SKM-1 (cell line): ENCODE measurements at regions not wholly inside any gene's neighbourhood (a gene's known extent, or its start where the extent isn't known, plus 50 kb on each side); places are given as distances from the start of the nearest gene placed in this dataset.
A peak's percentile ranks its signal among the peaks of the same experiment; 100 is the strongest.
"Not testable (repeated sequence)": the region's sequence is repeated elsewhere in the genome, so short reads cannot be mapped to it uniquely, and the experiment has no call there.

Source experiments
- DNase-seq: peaks from one replicate; lab custom pipeline; 2025; ENCODE audit not compliant: unreplicated experiment; lab: John Stamatoyannopoulos, UW

- DNase-seq, result no peak
Measured at GRCh38 chr14:86780461-86780860, 1212.5 kb downstream of the GALC start.

DNA sequence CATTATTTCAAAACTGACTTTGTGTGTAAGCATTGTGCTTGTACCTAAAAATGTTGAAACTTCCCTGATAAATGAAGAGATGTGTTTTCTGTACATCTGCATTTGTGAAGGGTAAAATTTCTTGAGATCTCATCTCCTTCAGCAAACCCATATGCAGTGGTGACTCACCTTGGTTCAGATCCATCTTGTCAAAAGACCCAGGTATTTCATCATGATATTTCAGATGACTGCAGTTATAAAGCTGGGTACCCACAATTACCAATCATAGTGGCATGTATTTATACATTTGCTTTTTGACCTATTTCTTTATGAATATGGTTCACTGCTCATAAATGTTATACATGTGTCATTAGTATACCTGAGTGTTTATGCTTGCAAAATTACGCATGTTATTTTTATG lies 1213.6 kb downstream of the GALC start:
- DNase-seq, result no peak

GRCh38 chr14:86777963-86778602 lies 1214.9 kb downstream of the GALC start:
- no peak for DNase-seq

GRCh38 chr14:86775896-86776295 lies 1217.1 kb downstream of the GALC start:
- DNase-seq, result not testable (repeated sequence)

GRCh38 chr14:86774916-86775315 lies 1218.1 kb downstream of the GALC start:
- DNase-seq, result no peak

- DNase-seq, result no peak
Measured at GRCh38 chr14:86772075-86772474, 1220.9 kb downstream of the GALC start.

GRCh38 chr14:86770186-86770585 lies 1222.8 kb downstream of the GALC start:
- DNase-seq, result no peak

DNA sequence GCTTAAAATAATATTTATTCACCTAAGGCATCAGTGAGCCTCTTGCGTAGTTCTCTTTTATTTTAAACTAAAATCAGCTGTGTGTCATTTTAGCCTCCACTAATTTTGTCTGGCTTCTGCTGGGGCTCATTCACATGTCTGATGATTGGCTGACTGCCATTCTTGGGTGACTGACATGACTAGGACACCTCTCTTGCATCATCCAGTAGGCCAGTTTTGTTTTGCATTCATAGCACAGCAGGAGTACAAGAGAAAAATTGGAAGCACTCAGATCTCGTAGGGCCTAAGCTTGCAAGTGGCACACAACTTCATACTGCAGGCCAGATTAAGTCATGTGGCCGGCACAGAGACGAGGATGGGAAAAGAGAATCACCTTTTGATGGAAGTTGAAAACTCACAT lies 1226.5 kb downstream of the GALC start:
- no peak for DNase-seq

GRCh38 chr14:86761611-86762010 lies 1231.4 kb downstream of the GALC start:
- no peak for DNase-seq

DNA sequence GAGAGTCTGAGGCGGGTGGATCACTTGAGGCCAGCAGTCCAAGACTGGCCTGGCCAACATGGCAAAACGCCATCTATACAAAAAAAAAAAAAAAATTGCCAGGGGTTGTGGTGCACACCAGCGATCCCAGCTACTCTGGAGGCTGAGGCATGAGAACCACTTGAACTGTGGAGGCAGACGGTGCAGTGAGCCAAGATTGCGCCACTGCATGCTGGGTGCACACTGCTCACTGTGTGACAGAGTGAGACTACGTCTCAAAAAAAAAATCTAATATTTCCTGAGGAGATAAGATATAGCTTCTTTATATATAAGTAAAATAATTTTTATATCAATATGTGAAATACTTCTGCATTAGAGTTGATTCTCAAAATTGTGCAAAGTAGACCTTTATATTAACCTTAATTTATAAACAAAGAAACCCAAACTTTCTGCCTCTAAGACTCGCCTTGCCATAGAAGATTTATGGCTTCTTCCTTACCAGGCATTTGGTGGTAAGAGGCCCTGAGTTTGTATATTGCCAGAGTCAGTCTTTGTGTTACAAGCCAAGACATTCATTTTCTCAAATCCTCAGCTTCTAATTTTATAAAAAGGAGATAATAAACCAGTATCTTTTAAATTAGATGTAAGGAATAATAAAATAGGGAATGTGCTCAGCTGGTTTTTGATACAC lies 1226.7 kb downstream of the FLRT2 start:
- DNase-seq, result no peak

- DNase-seq, result not testable (repeated sequence)
Measured at GRCh38 chr14:86750488-86750887, 1220.5 kb downstream of the FLRT2 start.

GRCh38 chr14:86739761-86740160 lies 1209.8 kb downstream of the FLRT2 start:
- DNase-seq, result no peak

DNA sequence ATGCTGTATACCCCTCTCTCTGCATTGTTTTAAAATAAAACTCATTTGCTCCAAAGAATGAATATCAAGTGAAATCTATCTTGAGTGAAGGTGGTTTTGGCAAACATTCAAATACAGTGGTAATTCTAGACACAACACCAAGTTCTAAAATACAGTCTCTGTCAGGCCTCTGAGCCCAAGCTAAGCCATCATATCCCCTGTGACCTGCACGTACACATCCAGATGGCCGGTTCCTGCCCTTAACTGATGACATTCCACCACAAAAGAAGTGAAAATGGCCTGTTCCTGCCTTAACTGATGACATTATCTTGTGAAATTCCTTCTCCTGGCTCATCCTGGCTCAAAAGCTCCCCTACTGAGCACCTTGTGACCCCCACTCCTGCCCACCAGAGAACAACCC lies 1201.5 kb downstream of the FLRT2 start:
- not testable (repeated sequence) for DNase-seq

GRCh38 chr14:86723254-86723624 lies 1193.3 kb downstream of the FLRT2 start:
- DNase-seq, result no peak

DNA sequence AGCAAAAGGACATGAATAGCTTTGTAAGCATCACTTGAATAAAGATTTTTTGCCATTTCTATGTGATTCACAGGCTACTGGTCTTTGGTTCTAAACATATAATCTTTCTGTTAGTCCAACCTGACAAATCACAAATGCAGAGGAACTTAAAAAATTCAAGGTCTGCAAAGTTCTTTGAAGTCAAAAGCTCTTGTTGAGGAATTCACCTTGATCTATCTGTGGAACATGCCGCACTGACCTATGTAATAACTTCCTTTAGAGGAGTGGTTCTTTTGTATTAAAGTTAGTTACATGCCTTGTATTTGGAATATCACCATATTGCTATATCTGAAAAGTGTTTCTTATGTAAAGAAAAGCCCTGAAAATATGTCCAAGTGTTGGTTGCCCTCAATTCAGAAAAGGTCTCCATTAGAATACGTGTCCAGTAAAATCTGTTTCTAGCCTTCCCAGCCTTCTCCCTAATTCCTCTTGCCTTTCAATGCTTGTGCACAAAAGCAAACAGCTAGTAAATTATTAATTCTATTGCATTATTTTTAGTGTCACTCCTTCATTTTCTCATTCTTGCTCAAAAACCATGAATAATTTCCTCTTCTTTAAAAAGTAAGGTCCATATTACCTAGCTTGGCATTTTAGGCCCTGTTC lies 1192.8 kb downstream of the FLRT2 start:
- no peak for DNase-seq

GRCh38 chr14:86714575-86714974 lies 1184.6 kb downstream of the FLRT2 start:
- no peak for DNase-seq

- DNase-seq, result no peak
Measured at GRCh38 chr14:86714153-86714552, 1184.2 kb downstream of the FLRT2 start.

DNA sequence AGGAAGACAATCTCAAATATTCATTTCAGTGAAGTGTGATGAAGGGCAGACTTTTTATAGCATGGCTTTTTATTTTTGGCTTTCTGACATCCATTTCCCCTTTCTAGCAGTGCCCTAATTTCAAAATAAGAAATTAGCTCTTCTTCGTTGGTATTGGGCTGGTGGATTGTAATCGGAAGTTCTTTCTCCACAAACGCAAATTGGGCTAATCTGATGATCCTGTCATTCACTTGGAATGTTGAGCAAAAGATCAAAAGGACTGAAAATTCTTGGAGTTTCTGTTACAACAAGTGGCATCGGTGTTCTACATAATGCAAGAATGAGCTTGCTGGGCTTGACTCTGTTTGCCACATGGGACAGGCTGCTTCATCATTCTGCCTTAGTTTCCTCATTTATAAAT lies 1182.8 kb downstream of the FLRT2 start:
- no peak for DNase-seq

- DNase-seq, result peak; percentile 4
Measured at GRCh38 chr14:86712176-86712575, 1182.2 kb downstream of the FLRT2 start.

DNA sequence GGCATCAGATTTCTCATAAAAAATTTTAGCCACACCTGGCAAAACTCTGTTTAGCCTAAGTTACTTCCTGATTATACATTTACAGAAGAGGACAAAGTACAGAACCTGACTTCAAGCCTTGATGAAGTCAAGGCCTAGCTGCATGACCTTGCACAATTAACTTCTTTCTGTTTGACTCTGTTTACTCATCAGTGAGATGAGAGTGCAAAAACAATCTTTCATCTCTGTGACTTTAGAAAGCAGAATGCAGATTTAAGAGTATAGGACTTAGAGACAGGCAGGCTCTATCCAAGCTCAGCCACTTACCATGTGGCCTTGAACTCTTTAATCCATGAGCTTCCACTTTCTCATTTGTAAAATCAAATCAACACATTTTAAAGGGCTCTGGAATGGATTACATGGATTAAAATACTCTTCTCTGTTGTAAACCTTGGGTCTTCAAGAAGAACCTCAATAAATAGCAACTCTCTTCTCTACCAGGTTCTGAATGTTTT lies 1178.9 kb downstream of the FLRT2 start:
- no peak for DNase-seq

- DNase-seq, result no peak
Measured at GRCh38 chr14:86707071-86707470, 1177.1 kb downstream of the FLRT2 start.

GRCh38 chr14:86683561-86683960 lies 1153.6 kb downstream of the FLRT2 start:
- DNase-seq, result no peak
